ENCODE measurements at regions not wholly inside any gene's neighbourhood (a gene's known extent, or its start where the extent isn't known, plus 50 kb on each side); places are given as distances from the start of the nearest gene placed in this dataset.
A peak's percentile ranks its signal among the peaks of the same experiment; 100 is the strongest.

DNA sequence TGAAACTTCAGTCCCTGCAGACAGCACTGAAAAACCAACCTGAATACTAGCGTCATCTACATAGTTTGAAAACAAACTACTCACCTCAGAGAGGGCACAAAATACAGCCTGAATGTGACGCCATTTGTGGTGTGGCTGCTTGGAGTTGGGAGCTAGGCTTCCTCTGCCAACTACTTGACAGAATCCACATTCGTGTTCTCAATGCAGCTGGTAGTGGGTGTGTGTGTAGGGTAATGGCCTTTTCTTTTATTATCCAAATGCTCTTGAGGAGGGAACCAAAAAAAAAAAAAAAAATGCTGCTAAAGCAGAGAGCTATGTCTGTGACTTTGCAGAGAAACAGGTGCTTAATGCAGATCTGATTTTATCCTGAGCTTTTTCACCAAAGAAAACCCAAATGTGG lies 207.8 kb downstream of the OTOR start:
- no peaks in the 10 kb centered on the region for H3K36me3 Mint-ChIP-seq
- no peaks in the 10 kb centered on the region for H3K4me1 Mint-ChIP-seq
- H3K27ac Mint-ChIP-seq, result no peak overlapping the region
- H3K4me3 Mint-ChIP-seq, result no peak overlapping the region
- H3K9me3 Mint-ChIP-seq, result peaks cover 0 to 15% (median 3%) of the 10 kb centered on the region in 9 donors
- POLR2A ChIA-PET, result no interaction called here
- no peak for DNase-seq
- no peak for ATAC-seq
- H3K27me3 Mint-ChIP-seq, result peaks cover 0 to 1% (median 0%) of the 10 kb centered on the region in 5 donors

DNA sequence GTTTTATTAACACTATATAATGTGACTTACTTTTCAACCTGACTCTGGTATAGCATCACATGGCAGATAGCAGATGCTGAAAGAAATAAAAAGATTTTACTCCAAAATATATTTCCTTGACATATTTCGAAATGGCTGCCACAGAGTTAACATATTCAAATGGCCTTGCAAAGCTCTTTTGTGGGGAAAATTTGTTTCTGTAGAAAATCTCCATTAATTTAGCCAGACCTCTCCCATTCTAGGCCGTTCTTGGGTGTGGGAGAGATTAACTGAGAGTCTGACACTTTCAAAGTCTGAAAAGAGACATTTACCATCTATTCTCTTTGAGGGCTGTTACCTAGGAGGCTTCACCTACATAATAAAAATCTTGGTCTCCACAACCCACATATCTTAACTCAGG lies 217.2 kb downstream of the OTOR start:
- no peaks in the 10 kb centered on the region for H3K36me3 Mint-ChIP-seq
- ATAC-seq (no peak), DNase-seq (no peak)
- no peak overlapping the region for H3K4me3 Mint-ChIP-seq
- H3K9me3 Mint-ChIP-seq, result peaks cover 0 to 13% (median 3%) of the 10 kb centered on the region in 9 donors
- no peak overlapping the region for H3K27ac Mint-ChIP-seq
- no peaks in the 10 kb centered on the region for H3K4me1 Mint-ChIP-seq
- peaks cover 0 to 5% (median 0%) of the 10 kb centered on the region in 5 donors for H3K27me3 Mint-ChIP-seq
- POLR2A ChIA-PET, result no interaction called here

DNA sequence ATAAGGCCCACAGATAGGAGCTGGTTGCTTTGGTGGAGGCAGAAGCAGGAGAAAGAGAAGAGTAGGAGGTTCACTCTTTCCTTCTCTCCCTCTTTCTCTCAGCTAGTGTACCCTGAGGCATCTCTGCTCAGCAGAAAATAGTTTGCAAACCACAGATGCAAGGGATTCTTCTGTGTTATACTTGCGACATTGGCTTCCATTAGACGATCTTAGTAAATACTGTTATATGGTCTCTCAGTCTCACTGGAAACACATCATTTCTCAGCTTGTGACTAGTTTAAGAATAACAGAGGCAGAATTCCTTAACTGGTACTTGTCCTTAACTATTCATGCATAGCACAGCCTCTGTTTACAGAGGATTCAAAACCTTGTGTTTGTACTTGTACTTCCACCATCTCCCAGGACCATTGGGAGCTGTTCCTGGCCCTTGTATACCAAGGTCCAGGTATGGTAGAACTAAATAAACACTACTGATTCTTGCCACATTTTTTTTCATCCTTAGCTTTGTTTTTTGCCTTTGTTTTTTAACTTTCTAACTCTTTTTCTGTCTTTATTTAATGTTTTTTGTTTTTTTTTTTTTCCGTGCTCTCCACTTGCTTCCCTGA lies 218.2 kb downstream of the OTOR start:
- Mint-ChIP-seq H3K27ac (no peak overlapping the region), H3K4me1 (no peaks in the 10 kb centered on the region), H3K9me3 (peaks cover 0 to 12% (median 3%) of the 10 kb centered on the region in 9 donors), H3K4me3 (no peak overlapping the region), H3K27me3 (peaks cover 0 to 5% (median 0%) of the 10 kb centered on the region in 5 donors), H3K36me3 (no peaks in the 10 kb centered on the region)
- no peak for ATAC-seq
- POLR2A ChIA-PET, result no interaction called here
- no peak for DNase-seq

DNA sequence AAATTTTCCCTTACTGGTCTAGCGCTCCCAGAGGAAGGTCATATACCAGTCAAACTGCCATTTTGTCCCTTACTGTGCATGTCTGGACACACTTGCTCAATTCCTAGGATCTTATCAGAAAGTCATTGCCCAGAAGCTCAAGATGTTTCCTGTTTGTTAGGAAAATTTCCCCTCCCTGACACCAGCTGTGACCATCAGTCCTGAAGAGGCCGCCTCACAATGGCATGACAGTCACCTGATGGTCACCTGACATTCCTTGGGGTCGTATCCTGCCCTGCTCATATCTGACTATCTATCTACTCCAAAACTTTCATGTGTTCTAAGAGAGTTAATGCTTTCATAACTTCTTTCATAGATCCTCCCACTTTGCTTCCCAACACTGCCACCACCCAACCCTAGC lies 219.9 kb downstream of the OTOR start:
- POLR2A ChIA-PET, result no interaction called here
- DNase-seq (no peak), ATAC-seq (no peak)
- Mint-ChIP-seq H3K27me3 (peaks cover 0 to 3% (median 0%) of the 10 kb centered on the region in 5 donors), H3K4me3 (no peak overlapping the region), H3K9me3 (peaks cover 0 to 8% (median 0%) of the 10 kb centered on the region in 9 donors), H3K27ac (no peak overlapping the region), H3K36me3 (no peaks in the 10 kb centered on the region), H3K4me1 (no peaks in the 10 kb centered on the region)

DNA sequence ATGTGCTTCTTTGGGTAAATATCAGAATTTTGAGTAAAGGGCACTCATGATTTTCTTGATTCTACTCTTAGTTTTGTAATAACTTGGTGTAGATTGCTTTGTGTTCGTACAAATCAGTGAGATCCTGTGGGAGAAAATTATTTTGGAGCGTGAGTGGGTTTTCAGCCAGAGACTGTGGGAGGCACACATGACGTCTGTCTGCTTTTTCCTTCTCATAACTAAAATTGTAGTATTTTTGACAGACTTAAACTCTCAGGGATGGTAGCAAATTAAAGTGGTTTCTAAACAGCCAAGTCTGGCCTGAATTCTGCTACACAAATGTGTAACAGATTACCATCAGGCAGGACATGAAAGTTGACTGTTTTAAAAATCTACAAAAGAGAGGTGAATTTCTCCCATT lies 222.6 kb downstream of the OTOR start:
- Mint-ChIP-seq H3K4me1 (no peaks in the 10 kb centered on the region), H3K9me3 (peaks cover 0 to 12% (median under 1%) of the 10 kb centered on the region in 9 donors), H3K36me3 (no peaks in the 10 kb centered on the region), H3K27ac (no peak overlapping the region), H3K27me3 (peaks cover 0 to 3% (median 0%) of the 10 kb centered on the region in 5 donors), H3K4me3 (no peak overlapping the region)
- no peak for ATAC-seq
- no peak for DNase-seq
- POLR2A ChIA-PET, result no interaction called here

DNA sequence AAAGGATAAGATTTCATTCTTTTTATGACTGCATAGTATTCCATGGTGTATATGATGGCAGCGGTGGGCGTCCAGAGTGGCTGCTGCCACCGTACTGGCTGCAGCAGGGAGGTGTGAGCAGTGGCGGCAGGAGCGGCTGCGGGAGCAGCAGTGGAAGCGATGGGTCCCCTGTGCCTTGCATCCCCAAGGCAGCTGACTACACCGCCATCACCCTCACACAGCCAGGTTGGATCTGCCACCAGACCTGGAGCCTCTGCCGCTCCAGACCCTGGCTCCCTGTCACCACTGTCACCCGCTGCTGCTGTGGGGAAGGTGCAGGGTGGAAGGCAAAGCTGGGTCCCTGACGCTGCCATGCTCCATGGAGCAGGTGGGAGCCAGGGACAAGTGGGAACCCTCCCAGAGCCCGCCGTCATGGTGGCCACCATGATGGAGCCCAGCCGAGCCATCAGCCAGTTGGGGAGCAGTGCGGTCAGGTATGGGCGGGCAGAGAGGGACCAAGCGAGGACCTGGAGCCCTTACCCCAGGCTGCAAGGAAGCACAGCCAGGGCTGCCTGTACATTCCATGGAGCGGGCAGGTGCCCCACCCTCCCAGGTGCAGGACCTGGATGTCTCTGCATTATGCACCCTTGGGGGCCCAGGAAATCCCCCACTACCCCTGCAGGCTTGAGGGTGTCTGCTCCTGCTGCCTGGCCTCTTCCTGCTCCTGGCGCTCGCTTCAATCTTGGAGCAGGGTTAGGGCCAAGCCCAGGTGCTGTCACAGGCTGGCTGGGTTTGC lies 226.1 kb downstream of the OTOR start:
- POLR2A ChIA-PET, result no interaction called here

DNA sequence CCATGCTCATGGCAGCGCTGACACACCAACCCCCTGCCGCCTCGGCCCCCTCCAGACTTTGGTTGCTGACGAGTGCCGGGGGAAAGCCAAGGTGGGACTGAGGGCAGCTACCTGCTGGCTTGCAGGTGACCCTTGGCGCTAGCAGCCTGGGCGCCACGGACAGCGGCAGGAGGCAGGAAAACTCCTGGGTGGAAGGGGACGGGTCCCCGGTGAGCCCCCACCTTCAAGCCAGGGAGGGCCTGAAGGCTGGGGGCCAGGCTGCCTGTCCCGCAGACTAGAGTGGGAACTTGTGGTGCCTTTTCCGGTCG lies 226.7 kb downstream of the OTOR start:
- Mint-ChIP-seq H3K9me3 (peaks cover 0 to 13% (median 2%) of the 10 kb centered on the region in 9 donors), H3K27ac (no peak overlapping the region), H3K36me3 (no peaks in the 10 kb centered on the region), H3K4me1 (no peaks in the 10 kb centered on the region), H3K27me3 (peaks cover 0 to 1% (median 0%) of the 10 kb centered on the region in 5 donors), H3K4me3 (no peak overlapping the region)
- DNase-seq (peak in 1 of 10 donors; percentile 62), ATAC-seq (no peak)
- POLR2A ChIA-PET, result no interaction called here

More for the DNA sequence above, 226.1 kb downstream of the OTOR start:
- no peak overlapping the region for H3K4me3 Mint-ChIP-seq
- peaks cover 0 to 12% (median 3%) of the 10 kb centered on the region in 9 donors for H3K9me3 Mint-ChIP-seq
- ATAC-seq (no peak), DNase-seq (no peak)
- no peaks in the 10 kb centered on the region for H3K4me1 Mint-ChIP-seq
- H3K27ac Mint-ChIP-seq, result no peak overlapping the region
- no peaks in the 10 kb centered on the region for H3K36me3 Mint-ChIP-seq
- peaks cover 0 to 3% (median 0%) of the 10 kb centered on the region in 5 donors for H3K27me3 Mint-ChIP-seq

DNA sequence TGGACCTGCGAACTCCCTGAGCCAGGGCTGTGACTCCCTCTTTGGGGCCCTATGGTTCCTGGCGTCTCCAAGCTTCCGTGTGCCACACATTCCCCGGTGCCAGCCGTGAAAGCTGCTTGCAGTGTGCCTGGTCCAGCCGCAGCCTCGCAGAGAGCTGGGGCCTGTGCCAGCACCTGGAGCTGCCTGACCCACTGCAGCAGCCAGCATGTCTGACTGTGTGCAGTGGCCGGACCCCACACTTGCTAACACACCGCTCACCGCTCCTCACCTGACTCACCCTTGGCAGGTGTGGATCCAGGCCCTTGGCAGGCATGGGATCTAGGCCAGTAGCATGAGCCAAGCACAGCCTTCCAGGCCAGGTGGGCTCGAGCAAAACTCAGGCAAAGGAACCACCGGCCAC lies 227.5 kb downstream of the OTOR start:
- H3K36me3 Mint-ChIP-seq, result no peaks in the 10 kb centered on the region
- H3K9me3 Mint-ChIP-seq, result peaks cover 0 to 13% (median 6%) of the 10 kb centered on the region in 9 donors
- no peak overlapping the region for H3K27ac Mint-ChIP-seq
- no peaks in the 10 kb centered on the region for H3K4me1 Mint-ChIP-seq
- H3K4me3 Mint-ChIP-seq, result no peak overlapping the region
- no peak for DNase-seq
- no peaks in the 10 kb centered on the region for H3K27me3 Mint-ChIP-seq
- POLR2A ChIA-PET, result no interaction called here
- no peak for ATAC-seq

DNA sequence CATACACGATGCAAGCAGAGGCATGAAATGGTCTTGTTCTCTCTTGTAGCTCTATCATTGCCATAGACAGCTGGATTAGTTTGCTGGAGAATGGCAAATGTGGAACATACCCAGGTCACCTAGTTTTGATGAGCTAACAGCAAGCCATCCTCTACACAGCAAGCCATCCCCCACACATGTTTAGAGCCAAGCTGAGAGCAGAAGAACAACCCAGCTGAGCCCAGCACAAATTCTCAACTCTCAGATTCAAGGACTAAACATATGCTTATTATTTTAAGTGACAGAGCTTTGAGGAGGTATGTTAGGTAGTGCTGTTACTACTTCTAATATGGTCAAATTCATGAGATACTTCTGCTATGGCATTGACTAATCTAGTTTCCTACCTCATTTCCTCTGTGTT lies 230.3 kb downstream of the OTOR start:
- no peaks in the 10 kb centered on the region for H3K4me1 Mint-ChIP-seq
- POLR2A ChIA-PET, result no interaction called here
- H3K4me3 Mint-ChIP-seq, result no peak overlapping the region

DNA sequence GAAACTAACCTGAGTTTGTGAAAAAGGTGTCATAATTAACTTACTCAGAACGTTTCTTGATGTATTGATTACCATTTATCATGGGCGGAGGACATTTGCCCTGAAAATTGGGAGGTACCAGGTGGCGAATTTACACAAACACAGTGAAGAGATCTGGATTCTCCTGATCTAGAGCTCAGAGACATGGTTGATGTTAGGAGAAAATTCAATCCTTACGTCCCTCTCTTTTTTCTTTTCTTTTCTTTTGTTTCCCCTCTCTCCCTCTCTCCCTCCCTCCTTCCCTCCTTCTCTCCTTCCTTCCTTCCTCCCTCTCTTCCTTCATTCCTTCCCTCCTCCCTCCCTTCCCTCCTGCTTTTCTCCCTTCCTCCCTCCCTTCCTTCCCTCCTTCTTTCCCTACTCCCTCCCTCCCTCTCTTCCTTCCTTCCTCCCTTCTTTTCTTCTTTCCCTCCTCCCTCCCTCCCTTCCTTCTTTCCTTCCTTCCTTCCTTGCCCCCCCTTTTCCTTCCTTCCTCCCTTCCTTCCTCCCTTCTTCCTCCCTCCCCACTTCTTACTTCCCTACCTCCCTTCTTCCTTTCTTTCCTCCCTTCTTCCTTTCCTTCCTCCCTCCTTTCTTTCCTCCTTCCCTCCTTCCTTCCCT lies 234.1 kb downstream of the OTOR start:
- ATAC-seq, result no peak
- no peak for DNase-seq
- Mint-ChIP-seq H3K4me3 (no peak overlapping the region), H3K4me1 (no peaks in the 10 kb centered on the region), H3K36me3 (no peaks in the 10 kb centered on the region), H3K9me3 (peaks cover 0 to 18% (median 7%) of the 10 kb centered on the region in 9 donors), H3K27me3 (no peaks in the 10 kb centered on the region), H3K27ac (no peak overlapping the region)
- POLR2A ChIA-PET, result no interaction called here

More for the DNA sequence above, 230.3 kb downstream of the OTOR start:
- DNase-seq (no peak), ATAC-seq (no peak)
- Mint-ChIP-seq H3K27me3 (no peaks in the 10 kb centered on the region), H3K27ac (peak overlapping the region in 1 of 10 donors; percentile 47), H3K9me3 (peaks cover 0 to 13% (median 8%) of the 10 kb centered on the region in 9 donors), H3K36me3 (no peaks in the 10 kb centered on the region)

DNA sequence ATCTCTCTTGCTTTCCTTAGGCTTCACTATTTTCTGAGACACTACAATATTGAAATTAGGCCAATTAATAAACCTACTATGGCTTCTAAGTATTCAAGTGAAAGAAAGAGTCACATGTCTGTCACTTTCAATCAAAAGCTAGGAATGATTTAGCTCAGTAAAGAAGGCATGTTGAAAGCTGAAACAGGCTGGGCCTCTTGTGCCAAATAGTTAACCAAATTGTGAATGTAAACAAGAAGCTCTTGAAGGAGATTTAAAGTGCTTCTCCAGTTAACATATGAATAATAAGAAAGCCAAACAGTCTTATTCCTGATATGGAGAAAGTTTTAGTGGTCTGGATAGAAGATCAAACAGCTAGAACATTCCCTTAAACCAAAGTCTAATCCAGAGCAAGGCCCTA lies 236.3 kb downstream of the OTOR start:
- DNase-seq (no peak), ATAC-seq (no peak)
- Mint-ChIP-seq H3K4me1 (no peaks in the 10 kb centered on the region), H3K9me3 (peaks cover 0 to 18% (median 7%) of the 10 kb centered on the region in 9 donors), H3K27ac (no peak overlapping the region), H3K4me3 (no peak overlapping the region), H3K36me3 (no peaks in the 10 kb centered on the region), H3K27me3 (peaks cover 0 to 3% (median 0%) of the 10 kb centered on the region in 5 donors)
- POLR2A ChIA-PET, result no interaction called here

DNA sequence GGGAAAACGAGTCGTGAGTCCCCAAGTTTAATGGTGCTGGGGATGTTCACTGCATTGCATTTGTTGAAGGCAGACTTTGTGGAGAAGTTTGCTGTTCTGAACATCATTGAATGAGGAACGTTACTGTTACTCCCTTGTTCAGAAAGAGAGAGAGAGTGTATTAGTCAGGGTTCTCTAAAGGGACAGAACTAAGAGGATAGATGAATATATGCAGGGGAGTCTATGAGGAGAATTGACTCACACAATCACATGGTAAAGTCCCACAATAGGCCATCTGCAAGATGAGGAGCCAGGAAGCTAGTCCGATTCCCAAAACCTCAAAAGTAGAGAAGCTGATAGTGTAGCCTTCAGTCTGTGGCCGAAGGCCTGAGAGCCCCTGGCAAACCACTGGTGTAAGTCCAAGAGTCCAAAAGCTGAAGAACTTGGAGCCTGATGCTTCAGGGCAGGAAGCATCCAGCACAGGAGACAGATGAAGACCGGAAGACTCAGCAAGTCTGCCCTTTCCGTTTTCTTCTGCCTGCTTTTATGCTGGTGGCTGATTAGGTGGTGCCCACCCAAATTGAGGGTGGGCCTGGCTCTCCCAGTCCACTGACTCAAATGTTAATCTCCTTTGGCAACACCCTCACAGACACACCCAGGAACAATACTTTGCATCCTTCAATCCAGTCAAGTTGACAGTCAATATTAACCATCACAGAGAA lies 223.5 kb upstream of the PCSK2 start:
- POLR2A ChIA-PET, result no interaction called here

DNA sequence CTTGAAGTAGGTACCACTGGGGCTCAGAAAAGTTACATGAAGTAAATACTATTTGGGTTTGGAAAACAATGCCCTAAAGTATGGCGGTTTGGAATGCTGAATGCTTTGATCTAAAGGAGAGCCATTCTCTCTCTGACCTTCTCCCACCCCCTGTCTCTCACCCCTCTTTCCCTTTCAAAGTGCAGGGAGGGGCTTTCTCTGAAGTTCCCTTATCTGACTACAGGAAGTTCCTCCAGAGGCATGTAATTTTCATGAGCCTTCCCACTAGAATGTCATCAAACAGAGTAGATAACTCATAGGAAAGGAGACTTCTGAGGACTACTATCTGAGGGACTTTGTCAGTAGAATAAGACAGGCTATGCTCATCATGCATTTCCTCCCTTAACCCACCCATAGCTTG lies 216.7 kb upstream of the PCSK2 start:
- Mint-ChIP-seq H3K9me3 (peaks cover 0 to 5% (median 0%) of the 10 kb centered on the region in 9 donors), H3K4me3 (no peak overlapping the region), H3K27ac (no peak overlapping the region), H3K4me1 (no peaks in the 10 kb centered on the region), H3K27me3 (peaks cover 0 to 3% (median 0%) of the 10 kb centered on the region in 5 donors), H3K36me3 (no peaks in the 10 kb centered on the region)
- ATAC-seq (no peak), DNase-seq (no peak)
- POLR2A ChIA-PET, result no interaction called here

More for the DNA sequence above, 223.5 kb upstream of the PCSK2 start:
- Mint-ChIP-seq H3K4me3 (no peak overlapping the region), H3K27ac (no peak overlapping the region), H3K4me1 (no peaks in the 10 kb centered on the region), H3K9me3 (peaks cover 0 to 3% (median 0%) of the 10 kb centered on the region in 9 donors), H3K36me3 (no peaks in the 10 kb centered on the region), H3K27me3 (peaks cover 0 to 6% (median 1%) of the 10 kb centered on the region in 5 donors)
- ATAC-seq (no peak), DNase-seq (no peak)

Data from naive thymus-derived CD8-positive, alpha-beta T cell (primary cell).